Testis (tissue), 2 donors: ENCODE measurements at regions not wholly inside any gene's neighbourhood (a gene's known extent, or its start where the extent isn't known, plus 50 kb on each side); places are given as distances from the start of the nearest gene placed in this dataset.

ENCODE experiments used
- CTCF ChIP-seq, 3 experiments: fragments of 450-650 bp in 2 of 3; fragments of 200-600 bp in 1 of 3; sonication (generic) in 1 of 3; IDR thresholded peaks; one replicate each; pipeline ENCODE4 v1.5.1; 2016 to 2019; ENCODE audit warnings: antibody characterized with exemption in 3 of 3, mild to moderate bottlenecking in 2 of 3, moderate library complexity in 1 of 3
- POLR2A ChIP-seq: fragments of 450-650 bp; IDR thresholded peaks from one replicate; pipeline ENCODE4 v1.6.1; 2017; ENCODE audit warnings: antibody characterized with exemption, mild to moderate bottlenecking, moderate library complexity

GRCh38 chrX:113305496-113305895, 464.9 kb upstream of the AMOT start:
- no peak for TF ChIP-seq CTCF (IDR thresholded peaks at IDR 0.05)
- no peak for TF ChIP-seq POLR2A
